ENCODE measurements at regions not wholly inside any gene's neighbourhood (a gene's known extent, or its start where the extent isn't known, plus 50 kb on each side); places are given as distances from the start of the nearest gene placed in this dataset.

- no peak for TF ChIP-seq TAF1 (IDR thresholded peaks at IDR 0.05; ENCODE audit: borderline replicate concordance, insufficient read depth, low read length)
- no peak for TF ChIP-seq FOXP2 (optimal IDR thresholded peaks at IDR 0.05; ENCODE audit: borderline replicate concordance, extremely low read depth, extremely low read length, insufficient read depth)
- TF ChIP-seq, protein P1, sequence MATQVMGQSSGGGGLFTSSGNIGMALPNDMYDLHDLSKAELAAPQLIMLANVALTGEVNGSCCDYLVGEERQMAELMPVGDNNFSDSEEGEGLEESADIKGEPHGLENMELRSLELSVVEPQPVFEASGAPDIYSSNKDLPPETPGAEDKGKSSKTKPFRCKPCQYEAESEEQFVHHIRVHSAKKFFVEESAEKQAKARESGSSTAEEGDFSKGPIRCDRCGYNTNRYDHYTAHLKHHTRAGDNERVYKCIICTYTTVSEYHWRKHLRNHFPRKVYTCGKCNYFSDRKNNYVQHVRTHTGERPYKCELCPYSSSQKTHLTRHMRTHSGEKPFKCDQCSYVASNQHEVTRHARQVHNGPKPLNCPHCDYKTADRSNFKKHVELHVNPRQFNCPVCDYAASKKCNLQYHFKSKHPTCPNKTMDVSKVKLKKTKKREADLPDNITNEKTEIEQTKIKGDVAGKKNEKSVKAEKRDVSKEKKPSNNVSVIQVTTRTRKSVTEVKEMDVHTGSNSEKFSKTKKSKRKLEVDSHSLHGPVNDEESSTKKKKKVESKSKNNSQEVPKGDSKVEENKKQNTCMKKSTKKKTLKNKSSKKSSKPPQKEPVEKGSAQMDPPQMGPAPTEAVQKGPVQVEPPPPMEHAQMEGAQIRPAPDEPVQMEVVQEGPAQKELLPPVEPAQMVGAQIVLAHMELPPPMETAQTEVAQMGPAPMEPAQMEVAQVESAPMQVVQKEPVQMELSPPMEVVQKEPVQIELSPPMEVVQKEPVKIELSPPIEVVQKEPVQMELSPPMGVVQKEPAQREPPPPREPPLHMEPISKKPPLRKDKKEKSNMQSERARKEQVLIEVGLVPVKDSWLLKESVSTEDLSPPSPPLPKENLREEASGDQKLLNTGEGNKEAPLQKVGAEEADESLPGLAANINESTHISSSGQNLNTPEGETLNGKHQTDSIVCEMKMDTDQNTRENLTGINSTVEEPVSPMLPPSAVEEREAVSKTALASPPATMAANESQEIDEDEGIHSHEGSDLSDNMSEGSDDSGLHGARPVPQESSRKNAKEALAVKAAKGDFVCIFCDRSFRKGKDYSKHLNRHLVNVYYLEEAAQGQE (IDR thresholded peaks at IDR 0.05; ENCODE audit: insufficient read depth in 1 of 2, low read depth in 2 of 2, low read length in 2 of 2) = no peak
- TF ChIP-seq POLR2AphosphoS5 (IDR thresholded peaks at IDR 0.05; ENCODE audit: low read depth, low read length) = no peak
- no peak for TF ChIP-seq SIN3A (IDR thresholded peaks at IDR 0.05; ENCODE audit: borderline replicate concordance, insufficient read depth, low read length)
These were observed 400.2 kb downstream of the GABRB3 start for GRCh38 chr15:26372706-26373105.
